GM23338 (cell line): ENCODE measurements at regions not wholly inside any gene's neighbourhood (a gene's known extent, or its start where the extent isn't known, plus 50 kb on each side); places are given as distances from the start of the nearest gene placed in this dataset.

ENCODE experiments used
- ATAC-seq: fragments of 200-7000 bp; cut with Tn5 transposase; 3 replicates; pipeline ENCODE4 v1.9.1; 2020
- DNase-seq: peaks from one replicate; pipeline ENCODE4 v3.0.0-alpha.2; 2015; ENCODE audit warnings: low spot score
- H2AFZ ChIP-seq: fragments of 200-600 bp; sonication (generic); 2 replicates; pipeline ENCODE4 v1.8.0; 2016; ENCODE audit warnings: antibody characterized with exemption, mild to moderate bottlenecking, moderate library complexity
- H3F3A ChIP-seq: fragments of 200-600 bp; sonication (generic); replicated peaks from 2 replicates; pipeline ENCODE4 v1.8.0; 2017; ENCODE audit warnings: antibody characterized with exemption, mixed run types, low read depth
- H3K27ac ChIP-seq: fragments of 200-600 bp; sonication (generic); 2 replicates; pipeline ENCODE4 v1.6.1; 2016; ENCODE audit warnings: low read depth
- H3K27me3 ChIP-seq: fragments of 200-600 bp; sonication (generic); 2 replicates; pipeline ENCODE4 v1.8.0; 2016; ENCODE audit warnings: mild to moderate bottlenecking, mixed run types, moderate library complexity; ENCODE audit not compliant: insufficient read depth
- H3K36me3 ChIP-seq: fragments of 200-600 bp; sonication (generic); 2 replicates; pipeline ENCODE4 v1.8.0; 2016; ENCODE audit warnings: mild to moderate bottlenecking; ENCODE audit not compliant: insufficient read depth
- H3K4me1 ChIP-seq: fragments of 200-600 bp; sonication (generic); 2 replicates; pipeline ENCODE4 v1.8.0; 2016; ENCODE audit warnings: mild to moderate bottlenecking, moderate library complexity; ENCODE audit not compliant: insufficient read depth
- H3K4me2 ChIP-seq: fragments of 200-600 bp; sonication (generic); 2 replicates; pipeline ENCODE4 v1.7.1; 2017; ENCODE audit warnings: mixed run types
- H3K4me3 ChIP-seq: fragments of 200-600 bp; sonication (generic); 2 replicates; pipeline ENCODE4 v1.6.1; 2016; ENCODE audit warnings: mixed run types
- H3K79me2 ChIP-seq: fragments of 200-600 bp; sonication (generic); replicated peaks from 2 replicates; pipeline ENCODE4 v1.8.0; 2017; ENCODE audit warnings: mild to moderate bottlenecking; ENCODE audit not compliant: insufficient read depth
- H3K9me2 ChIP-seq: fragments of 200-600 bp; sonication (generic); 2 replicates; pipeline ENCODE4 v1.8.0; 2017; ENCODE audit not compliant: insufficient read depth
- H4K20me1 ChIP-seq: fragments of 200-600 bp; sonication (generic); replicated peaks from 2 replicates; pipeline ENCODE4 v1.8.0; 2017; ENCODE audit warnings: mild to moderate bottlenecking; ENCODE audit not compliant: insufficient read depth
- H3K27ac Mint-ChIP-seq: 2 replicates; pipeline ENCODE4 v1.8.0; 2020; ENCODE audit warnings: inconsistent platforms, mild to moderate bottlenecking, moderate library complexity, mixed read lengths
- H3K27me3 Mint-ChIP-seq: 3 replicates; pipeline ENCODE4 v1.8.0; 2022; ENCODE audit warnings: low read depth, mild to moderate bottlenecking, moderate library complexity, mixed read lengths, inconsistent platforms; ENCODE audit not compliant: insufficient read depth, poor library complexity
- H3K36me3 Mint-ChIP-seq: 3 replicates; pipeline ENCODE4 v1.8.0; 2021; ENCODE audit warnings: low read depth, mild to moderate bottlenecking, inconsistent platforms, moderate library complexity, mixed read lengths
- H3K4me1 Mint-ChIP-seq: 3 replicates; pipeline ENCODE4 v1.8.0; 2020; ENCODE audit warnings: mild to moderate bottlenecking, inconsistent platforms, mixed read lengths
- H3K4me3 Mint-ChIP-seq: 3 replicates; pipeline ENCODE4 v1.8.0; 2021; ENCODE audit warnings: moderate library complexity, mild to moderate bottlenecking, inconsistent platforms, mixed read lengths
- H3K9me3 Mint-ChIP-seq: 3 replicates; pipeline ENCODE4 v1.8.0; 2020; ENCODE audit warnings: moderate library complexity, mild to moderate bottlenecking, inconsistent platforms, mixed read lengths
- CREB1 ChIP-seq: fragments of 250-450 bp; sonication (Bioruptor Pico); IDR thresholded peaks from 2 replicates; pipeline ENCODE4 v1.5.0; 2020; ENCODE audit warnings: low read depth, mild to moderate bottlenecking, moderate library complexity
- EZH2 ChIP-seq: fragments of 200-600 bp; sonication (generic); IDR thresholded peaks from one replicate; pipeline ENCODE4 v1.8.0; 2017; ENCODE audit warnings: antibody characterized with exemption, mild to moderate bottlenecking, low read depth; ENCODE audit not compliant: unreplicated experiment
- EZH2phosphoT487 ChIP-seq: fragments of 200-600 bp; sonication (generic); IDR thresholded peaks from one replicate; pipeline ENCODE4 v1.8.1; 2018; ENCODE audit warnings: antibody characterized with exemption; ENCODE audit not compliant: unreplicated experiment
- JUNB ChIP-seq: IDR thresholded peaks from one replicate; pipeline ENCODE4 v1.6.1; 2016; ENCODE audit warnings: antibody characterized with exemption; ENCODE audit not compliant: unreplicated experiment
- NANOG ChIP-seq: IDR thresholded peaks from 2 replicates; pipeline ENCODE4 v1.6.1; 2016; ENCODE audit warnings: antibody characterized with exemption, borderline replicate concordance
- POLR2AphosphoS5 ChIP-seq: IDR thresholded peaks from 2 replicates; pipeline ENCODE4 v1.6.1; 2016; ENCODE audit warnings: antibody characterized with exemption, low read depth
- STAT1 ChIP-seq: IDR thresholded peaks from one replicate; pipeline ENCODE4 v1.6.1; 2016; ENCODE audit warnings: antibody characterized with exemption; ENCODE audit not compliant: unreplicated experiment
- ZNF331 ChIP-seq: fragments of 250-450 bp; sonication (Bioruptor Pico); IDR thresholded peaks from 2 replicates; pipeline ENCODE4 v1.5.0; 2020; ENCODE audit warnings: low read depth, mild to moderate bottlenecking, moderate library complexity
- TF ChIP-seq, protein P1 (sequence below): IDR thresholded peaks from one replicate; pipeline ENCODE4 v1.6.1; 2018; ENCODE audit warnings: antibody characterized with exemption; ENCODE audit not compliant: unreplicated experiment
- TF ChIP-seq, protein P2 (sequence below): IDR thresholded peaks from 2 replicates; pipeline ENCODE4 v1.6.1; 2016; ENCODE audit warnings: antibody characterized with exemption
- TF ChIP-seq, protein P3 (sequence below): fragments of 250-450 bp; sonication (Bioruptor Pico); IDR thresholded peaks from 2 replicates; pipeline ENCODE4 v1.5.0; 2020; ENCODE audit warnings: mild to moderate bottlenecking, moderate library complexity
- TF ChIP-seq, protein P4 (sequence below), 2 experiments: fragments of 200-600 bp in 1 of 2; sonication (generic) in 1 of 2; conservative IDR thresholded peaks; 2 replicates each; pipeline versions ENCODE4 v1.5.1 to v1.6.1; 2016 to 2017; ENCODE audit warnings: antibody characterized with exemption in 2 of 2, low read depth in 2 of 2, mild to moderate bottlenecking in 2 of 2, moderate library complexity in 1 of 2

DNA sequence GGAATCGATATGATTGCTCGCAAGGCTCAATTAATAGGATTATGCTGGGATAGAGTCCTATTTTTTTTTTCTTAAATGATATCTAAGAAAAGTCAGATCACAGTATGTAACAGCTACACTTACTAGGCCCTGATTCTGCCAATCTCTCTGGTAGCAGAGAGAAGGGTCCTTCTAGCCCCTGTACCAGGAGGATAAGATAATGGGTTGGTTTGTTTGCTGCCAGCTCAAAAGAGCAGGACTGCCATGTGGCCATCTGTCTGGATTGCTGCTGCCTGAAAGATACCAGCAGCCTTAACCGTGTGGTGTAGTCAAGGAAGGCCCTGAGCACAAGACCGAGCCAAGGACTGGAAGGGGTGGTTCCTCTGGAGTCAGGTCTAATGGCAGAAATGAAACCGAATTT lies 236.4 kb downstream of the KLF13 start:
- Mint-ChIP-seq H3K36me3 (peaks cover 12% of the 10 kb centered on the region), H3K9me3 (peaks cover 12% of the 10 kb centered on the region), H3K4me3 (no peak overlapping the region), H3K4me1 (no peaks in the 10 kb centered on the region), H3K27me3 (peaks cover 3% of the 10 kb centered on the region), H3K27ac (no peak overlapping the region)
- Histone ChIP-seq H3K4me2 (no peak overlapping the region), H3F3A (no peaks in the 10 kb centered on the region), H3K9me2 (no peaks in the 10 kb centered on the region), H3K27ac (no peak overlapping the region), H4K20me1 (no peaks in the 10 kb centered on the region), H3K4me1 (no peaks in the 10 kb centered on the region), H3K27me3 (no peaks in the 10 kb centered on the region), H3K79me2 (no peaks in the 10 kb centered on the region), H3K36me3 (no peaks in the 10 kb centered on the region), H3K4me3 (no peak overlapping the region), H2AFZ (no peak overlapping the region)
- TF ChIP-seq, protein P1, sequence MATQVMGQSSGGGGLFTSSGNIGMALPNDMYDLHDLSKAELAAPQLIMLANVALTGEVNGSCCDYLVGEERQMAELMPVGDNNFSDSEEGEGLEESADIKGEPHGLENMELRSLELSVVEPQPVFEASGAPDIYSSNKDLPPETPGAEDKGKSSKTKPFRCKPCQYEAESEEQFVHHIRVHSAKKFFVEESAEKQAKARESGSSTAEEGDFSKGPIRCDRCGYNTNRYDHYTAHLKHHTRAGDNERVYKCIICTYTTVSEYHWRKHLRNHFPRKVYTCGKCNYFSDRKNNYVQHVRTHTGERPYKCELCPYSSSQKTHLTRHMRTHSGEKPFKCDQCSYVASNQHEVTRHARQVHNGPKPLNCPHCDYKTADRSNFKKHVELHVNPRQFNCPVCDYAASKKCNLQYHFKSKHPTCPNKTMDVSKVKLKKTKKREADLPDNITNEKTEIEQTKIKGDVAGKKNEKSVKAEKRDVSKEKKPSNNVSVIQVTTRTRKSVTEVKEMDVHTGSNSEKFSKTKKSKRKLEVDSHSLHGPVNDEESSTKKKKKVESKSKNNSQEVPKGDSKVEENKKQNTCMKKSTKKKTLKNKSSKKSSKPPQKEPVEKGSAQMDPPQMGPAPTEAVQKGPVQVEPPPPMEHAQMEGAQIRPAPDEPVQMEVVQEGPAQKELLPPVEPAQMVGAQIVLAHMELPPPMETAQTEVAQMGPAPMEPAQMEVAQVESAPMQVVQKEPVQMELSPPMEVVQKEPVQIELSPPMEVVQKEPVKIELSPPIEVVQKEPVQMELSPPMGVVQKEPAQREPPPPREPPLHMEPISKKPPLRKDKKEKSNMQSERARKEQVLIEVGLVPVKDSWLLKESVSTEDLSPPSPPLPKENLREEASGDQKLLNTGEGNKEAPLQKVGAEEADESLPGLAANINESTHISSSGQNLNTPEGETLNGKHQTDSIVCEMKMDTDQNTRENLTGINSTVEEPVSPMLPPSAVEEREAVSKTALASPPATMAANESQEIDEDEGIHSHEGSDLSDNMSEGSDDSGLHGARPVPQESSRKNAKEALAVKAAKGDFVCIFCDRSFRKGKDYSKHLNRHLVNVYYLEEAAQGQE: no peak
- no peak for TF ChIP-seq POLR2AphosphoS5
- no peak for TF ChIP-seq ZNF331
- no peak for TF ChIP-seq EZH2
- no peak for TF ChIP-seq CREB1 (CRISPR knock-in tag)
- TF ChIP-seq, protein P2, sequence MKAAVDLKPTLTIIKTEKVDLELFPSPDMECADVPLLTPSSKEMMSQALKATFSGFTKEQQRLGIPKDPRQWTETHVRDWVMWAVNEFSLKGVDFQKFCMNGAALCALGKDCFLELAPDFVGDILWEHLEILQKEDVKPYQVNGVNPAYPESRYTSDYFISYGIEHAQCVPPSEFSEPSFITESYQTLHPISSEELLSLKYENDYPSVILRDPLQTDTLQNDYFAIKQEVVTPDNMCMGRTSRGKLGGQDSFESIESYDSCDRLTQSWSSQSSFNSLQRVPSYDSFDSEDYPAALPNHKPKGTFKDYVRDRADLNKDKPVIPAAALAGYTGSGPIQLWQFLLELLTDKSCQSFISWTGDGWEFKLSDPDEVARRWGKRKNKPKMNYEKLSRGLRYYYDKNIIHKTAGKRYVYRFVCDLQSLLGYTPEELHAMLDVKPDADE: no peak
- no peak for TF ChIP-seq EZH2phosphoT487
- TF ChIP-seq STAT1: no peak
- TF ChIP-seq JUNB: no peak
- no peak for TF ChIP-seq NANOG
- TF ChIP-seq, protein P3, sequence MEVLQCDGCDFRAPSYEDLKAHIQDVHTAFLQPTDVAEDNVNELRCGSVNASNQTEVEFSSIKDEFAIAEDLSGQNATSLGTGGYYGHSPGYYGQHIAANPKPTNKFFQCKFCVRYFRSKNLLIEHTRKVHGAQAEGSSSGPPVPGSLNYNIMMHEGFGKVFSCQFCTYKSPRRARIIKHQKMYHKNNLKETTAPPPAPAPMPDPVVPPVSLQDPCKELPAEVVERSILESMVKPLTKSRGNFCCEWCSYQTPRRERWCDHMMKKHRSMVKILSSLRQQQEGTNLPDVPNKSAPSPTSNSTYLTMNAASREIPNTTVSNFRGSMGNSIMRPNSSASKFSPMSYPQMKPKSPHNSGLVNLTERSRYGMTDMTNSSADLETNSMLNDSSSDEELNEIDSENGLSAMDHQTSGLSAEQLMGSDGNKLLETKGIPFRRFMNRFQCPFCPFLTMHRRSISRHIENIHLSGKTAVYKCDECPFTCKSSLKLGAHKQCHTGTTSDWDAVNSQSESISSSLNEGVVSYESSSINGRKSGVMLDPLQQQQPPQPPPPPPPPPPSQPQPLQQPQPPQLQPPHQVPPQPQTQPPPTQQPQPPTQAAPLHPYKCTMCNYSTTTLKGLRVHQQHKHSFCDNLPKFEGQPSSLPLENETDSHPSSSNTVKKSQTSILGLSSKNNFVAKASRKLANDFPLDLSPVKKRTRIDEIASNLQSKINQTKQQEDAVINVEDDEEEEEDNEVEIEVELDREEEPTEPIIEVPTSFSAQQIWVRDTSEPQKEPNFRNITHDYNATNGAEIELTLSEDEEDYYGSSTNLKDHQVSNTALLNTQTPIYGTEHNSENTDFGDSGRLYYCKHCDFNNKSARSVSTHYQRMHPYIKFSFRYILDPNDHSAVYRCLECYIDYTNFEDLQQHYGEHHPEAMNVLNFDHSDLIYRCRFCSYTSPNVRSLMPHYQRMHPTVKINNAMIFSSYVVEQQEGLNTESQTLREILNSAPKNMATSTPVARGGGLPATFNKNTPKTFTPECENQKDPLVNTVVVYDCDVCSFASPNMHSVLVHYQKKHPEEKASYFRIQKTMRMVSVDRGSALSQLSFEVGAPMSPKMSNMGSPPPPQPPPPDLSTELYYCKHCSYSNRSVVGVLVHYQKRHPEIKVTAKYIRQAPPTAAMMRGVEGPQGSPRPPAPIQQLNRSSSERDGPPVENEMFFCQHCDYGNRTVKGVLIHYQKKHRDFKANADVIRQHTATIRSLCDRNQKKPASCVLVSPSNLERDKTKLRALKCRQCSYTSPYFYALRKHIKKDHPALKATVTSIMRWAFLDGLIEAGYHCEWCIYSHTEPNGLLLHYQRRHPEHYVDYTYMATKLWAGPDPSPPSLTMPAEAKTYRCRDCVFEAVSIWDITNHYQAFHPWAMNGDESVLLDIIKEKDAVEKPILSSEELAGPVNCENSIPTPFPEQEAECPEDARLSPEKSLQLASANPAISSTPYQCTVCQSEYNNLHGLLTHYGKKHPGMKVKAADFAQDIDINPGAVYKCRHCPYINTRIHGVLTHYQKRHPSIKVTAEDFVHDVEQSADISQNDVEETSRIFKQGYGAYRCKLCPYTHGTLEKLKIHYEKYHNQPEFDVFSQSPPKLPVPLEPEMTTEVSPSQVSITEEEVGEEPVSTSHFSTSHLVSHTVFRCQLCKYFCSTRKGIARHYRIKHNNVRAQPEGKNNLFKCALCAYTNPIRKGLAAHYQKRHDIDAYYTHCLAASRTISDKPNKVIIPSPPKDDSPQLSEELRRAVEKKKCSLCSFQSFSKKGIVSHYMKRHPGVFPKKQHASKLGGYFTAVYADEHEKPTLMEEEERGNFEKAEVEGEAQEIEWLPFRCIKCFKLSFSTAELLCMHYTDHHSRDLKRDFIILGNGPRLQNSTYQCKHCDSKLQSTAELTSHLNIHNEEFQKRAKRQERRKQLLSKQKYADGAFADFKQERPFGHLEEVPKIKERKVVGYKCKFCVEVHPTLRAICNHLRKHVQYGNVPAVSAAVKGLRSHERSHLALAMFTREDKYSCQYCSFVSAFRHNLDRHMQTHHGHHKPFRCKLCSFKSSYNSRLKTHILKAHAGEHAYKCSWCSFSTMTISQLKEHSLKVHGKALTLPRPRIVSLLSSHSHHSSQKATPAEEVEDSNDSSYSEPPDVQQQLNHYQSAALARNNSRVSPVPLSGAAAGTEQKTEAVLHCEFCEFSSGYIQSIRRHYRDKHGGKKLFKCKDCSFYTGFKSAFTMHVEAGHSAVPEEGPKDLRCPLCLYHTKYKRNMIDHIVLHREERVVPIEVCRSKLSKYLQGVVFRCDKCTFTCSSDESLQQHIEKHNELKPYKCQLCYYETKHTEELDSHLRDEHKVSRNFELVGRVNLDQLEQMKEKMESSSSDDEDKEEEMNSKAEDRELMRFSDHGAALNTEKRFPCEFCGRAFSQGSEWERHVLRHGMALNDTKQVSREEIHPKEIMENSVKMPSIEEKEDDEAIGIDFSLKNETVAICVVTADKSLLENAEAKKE: no peak
- TF ChIP-seq, protein P4, sequence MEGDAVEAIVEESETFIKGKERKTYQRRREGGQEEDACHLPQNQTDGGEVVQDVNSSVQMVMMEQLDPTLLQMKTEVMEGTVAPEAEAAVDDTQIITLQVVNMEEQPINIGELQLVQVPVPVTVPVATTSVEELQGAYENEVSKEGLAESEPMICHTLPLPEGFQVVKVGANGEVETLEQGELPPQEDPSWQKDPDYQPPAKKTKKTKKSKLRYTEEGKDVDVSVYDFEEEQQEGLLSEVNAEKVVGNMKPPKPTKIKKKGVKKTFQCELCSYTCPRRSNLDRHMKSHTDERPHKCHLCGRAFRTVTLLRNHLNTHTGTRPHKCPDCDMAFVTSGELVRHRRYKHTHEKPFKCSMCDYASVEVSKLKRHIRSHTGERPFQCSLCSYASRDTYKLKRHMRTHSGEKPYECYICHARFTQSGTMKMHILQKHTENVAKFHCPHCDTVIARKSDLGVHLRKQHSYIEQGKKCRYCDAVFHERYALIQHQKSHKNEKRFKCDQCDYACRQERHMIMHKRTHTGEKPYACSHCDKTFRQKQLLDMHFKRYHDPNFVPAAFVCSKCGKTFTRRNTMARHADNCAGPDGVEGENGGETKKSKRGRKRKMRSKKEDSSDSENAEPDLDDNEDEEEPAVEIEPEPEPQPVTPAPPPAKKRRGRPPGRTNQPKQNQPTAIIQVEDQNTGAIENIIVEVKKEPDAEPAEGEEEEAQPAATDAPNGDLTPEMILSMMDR (conservative IDR thresholded peaks at IDR 0.05; ENCODE audit: low read depth in 2 of 2): no peak
- DNase-seq: no peak
- ATAC-seq: no peak
